GDM1 (cell line): ENCODE measurements at regions not wholly inside any gene's neighbourhood (a gene's known extent, or its start where the extent isn't known, plus 50 kb on each side); places are given as distances from the start of the nearest gene placed in this dataset.

Experiments used
- DNase-seq: peaks from one replicate; lab custom pipeline; 2025; lab: John Stamatoyannopoulos, UW

GRCh38 chr2:42871372-42871771 is 79.0 kb upstream of the HAAO start:
- DNase-seq, result no peak

DNA sequence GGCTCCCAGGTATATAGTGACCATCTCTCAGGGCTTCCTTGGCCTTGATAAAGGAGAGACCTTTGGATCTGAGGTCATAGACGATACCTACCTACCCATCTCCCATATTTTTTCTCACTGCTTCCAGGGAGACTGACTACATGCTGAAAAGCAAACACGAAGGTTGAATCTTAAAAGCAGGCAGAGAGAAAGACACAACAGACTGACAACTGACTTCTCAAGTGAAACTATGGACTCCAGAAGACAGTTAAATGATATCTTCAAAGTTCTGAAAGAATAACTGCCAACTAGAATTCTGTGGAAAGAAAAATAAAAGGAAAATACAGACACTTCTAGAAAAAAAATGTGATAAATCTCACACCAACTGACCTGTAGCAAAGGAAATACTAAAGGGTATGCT is 76.5 kb upstream of the HAAO start:
- DNase-seq, result no peak

DNA sequence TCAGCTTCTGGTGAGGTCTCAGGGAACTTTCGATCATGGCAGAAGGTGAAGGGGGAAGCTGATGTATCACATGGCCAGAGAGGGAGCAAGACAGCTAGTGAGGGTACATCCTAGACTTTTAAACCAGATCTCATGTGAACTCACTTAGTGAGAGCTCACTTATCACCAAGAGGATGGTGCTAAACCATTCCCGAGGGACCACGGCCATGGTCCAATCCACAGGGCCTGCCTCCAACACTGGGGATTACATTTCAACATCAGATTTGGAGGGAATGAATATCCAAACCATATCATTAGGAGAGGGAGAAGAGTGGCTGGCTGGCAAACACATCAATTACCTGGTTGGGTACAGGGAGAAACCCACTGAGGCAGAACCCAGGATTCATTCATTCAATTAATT is 75.7 kb upstream of the HAAO start:
- DNase-seq, result no peak

DNA sequence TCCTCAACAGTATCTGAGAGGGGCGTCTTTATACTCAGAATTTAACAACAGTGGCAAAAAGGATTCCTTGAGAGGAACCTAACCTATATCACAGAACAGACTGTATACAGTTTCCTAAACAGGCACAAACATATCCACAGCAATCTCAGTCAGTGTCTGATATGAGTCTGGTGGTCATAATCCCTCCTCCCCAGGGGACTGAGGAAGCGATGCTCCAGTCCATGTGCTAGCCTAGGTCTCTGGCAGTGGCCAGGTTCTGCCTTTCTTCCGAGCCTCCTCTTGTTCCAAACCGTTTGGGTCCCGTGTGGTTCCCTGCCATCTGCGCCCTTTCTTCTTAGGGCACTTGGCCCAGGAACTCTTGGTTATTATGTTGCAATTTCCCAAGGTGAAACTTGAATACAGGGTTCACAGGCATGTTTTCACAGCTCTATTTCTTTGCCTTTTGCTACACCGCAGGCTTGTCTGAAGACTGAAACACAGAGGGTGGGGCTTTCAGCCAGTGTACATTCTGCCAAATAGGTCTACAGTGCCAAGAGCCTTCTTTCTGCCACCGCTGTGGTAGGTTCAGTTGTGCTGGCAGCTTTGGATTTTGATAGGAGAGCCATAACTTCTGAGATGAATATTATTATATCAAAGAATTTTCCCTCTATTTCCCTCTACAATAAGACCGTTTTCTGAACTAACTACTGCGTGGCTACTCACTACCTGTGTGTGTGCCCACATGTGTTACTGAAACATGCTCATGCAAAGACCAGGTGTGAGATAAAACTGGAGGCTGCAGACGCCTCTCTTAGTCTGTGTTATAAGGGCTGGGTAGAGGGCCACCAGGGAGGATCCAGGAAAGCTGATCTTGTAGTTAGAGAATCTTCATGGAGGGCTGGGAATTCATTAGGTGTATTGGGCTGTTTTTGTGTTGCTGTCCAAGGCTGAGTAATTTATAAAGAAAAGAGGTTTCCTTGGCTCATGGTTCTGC is 75.0 kb upstream of the HAAO start:
- no peak for DNase-seq

DNA sequence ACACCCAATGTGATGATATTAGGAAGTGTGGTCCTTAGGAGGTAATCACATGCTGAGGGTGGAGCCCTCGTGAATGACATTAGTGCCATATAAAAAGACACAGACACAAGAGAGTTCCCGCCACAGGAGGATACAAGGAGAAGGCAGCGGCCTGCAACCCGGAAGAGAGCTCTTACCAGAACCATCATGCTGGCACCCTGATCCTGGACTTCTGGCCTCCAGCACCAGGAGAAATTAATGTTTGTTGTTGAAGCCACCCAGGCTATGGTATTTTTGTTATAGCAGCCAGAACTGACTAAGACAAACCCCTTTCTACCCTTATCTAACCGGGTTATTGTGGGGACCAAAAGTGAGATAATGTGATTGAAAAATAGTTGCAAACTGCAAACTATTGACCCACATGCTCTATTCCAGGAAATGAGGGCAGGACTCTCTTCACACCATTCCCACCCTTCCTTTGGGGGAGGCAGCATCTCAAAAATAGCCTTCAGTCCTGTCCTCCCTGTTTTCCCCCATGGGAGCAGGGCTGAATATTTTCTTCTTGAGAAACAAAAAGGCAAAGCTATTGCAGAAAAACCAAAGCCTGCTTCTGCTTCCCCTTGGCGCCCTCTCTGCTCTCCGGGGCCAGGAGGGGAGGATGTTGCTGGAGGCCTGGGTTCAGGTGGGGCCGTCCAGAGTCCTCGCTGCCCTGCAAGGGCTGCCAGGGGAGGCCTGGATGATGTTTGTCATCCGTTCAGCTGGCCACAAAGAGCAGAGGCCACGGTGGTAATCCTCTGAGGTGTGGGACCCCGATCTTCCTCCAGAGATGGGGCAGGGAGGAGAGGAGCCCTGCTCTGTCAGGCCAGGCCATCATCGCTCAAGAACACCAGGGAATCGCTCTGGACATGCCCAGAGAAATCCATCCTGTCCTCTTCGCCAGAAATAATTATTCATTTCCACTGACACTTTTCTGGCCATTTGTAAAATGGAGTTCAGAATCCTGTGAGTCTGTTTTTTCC is 73.8 kb upstream of the HAAO start:
- no peak for DNase-seq

DNA sequence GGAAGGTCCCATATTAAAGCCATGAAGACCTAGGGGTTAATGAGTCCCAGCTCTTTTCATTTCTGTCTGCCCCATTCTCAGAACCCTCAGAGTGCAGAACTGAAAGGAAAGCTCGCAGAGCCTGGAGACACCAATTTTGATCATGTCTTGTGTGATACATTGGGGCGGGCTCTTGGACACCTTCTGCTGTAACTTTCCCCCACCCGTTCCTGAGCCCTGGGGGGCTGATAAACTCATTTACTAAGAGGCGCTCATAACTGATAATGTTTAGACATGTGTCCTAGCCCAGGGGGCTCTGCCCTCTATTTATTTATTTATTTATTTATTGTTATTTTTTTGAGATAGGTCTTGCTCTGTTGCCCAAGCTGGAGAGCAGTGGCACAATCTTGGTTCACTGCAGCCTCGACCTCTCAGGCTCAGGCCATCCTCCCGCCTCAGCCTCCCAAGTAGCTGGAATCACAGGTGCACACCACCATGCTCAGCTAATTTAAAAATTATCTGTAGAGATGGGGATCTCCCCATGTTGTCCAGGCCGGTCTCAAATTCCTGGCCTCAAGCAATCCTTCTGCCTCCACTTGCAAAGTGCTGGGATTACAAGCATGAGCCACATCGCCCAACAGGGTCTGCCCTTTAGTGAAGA is 72.4 kb upstream of the HAAO start:
- DNase-seq, result no peak

- DNase-seq, result no peak
Observed at GRCh38 chr2:42864222-42864621, 71.8 kb upstream of the HAAO start.

DNA sequence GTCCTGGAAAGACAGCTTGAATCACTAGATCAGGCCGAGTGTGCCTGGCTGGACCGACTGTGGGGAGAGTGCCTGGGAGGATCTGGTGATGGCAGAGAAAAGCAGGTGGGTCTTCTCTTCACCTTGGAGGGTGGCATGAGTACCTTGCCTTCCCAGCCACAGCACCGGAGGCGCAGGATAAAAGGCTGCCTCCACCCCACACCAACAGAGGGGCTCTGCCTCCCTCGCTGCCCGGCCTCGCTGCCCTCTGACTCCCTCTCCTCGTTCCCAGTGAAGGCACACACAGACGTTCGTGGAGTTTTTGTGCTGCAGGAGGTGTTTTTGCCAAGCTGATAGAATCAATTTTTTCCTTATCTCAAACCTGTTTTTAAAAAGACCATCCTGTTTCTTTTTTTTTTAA is 71.4 kb upstream of the HAAO start:
- DNase-seq, result no peak

- DNase-seq, result no peak
Observed at GRCh38 chr2:42863320-42863719, 70.9 kb upstream of the HAAO start.

GRCh38 chr2:42862669-42863185 is 70.3 kb upstream of the HAAO start:
- DNase-seq, result no peak

DNA sequence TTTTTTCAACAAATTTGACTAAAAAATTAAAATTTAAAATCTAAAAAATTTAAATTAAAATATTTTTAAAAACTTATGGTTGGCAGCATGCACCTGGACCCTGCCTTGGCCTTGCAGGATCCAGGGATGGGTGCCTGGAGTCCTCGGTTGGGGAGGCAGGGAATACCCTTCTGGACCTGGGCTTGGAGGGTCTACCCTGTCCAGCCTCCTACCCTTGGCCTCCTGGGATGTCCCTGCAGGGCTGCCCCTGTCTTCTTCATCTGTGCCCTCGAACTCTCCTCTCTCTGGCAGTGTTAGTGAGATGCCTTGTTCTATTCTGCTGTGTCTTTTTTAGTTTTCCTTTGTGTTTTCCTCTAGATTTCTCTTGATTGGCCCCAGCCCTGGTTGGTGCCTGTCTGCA is 68.9 kb upstream of the HAAO start:
- DNase-seq, result no peak

- DNase-seq, result no peak
Observed at GRCh38 chr2:42860319-42861094, 68.1 kb upstream of the HAAO start.

GRCh38 chr2:42859791-42860190 is 67.4 kb upstream of the HAAO start:
- no peak for DNase-seq

DNA sequence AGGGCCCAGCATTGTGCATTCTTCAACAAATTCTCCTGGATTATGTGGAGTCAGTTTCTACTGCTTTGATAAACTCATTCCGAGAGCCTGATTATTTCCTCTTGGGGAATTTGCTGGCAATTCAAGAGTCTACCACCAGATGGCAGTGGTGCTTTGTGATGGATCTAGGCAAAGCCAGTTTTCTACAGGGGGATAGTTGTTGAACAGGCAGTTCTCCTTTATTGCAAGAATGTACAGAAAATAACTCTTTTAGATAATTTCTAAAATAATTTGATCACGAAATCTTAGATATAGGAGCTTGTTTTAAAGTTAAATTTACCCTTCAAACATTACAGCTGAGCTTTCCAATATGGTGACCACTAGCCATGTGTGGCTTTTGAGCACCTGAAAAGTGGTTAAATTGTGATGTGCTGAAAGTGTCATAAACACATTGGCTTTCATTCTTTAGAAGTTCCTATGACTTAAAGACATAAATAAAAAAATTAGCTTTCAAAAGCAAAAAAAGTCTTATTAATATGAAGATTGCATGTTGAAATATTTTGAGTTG is 66.7 kb upstream of the HAAO start:
- peak; percentile 55 for DNase-seq

DNA sequence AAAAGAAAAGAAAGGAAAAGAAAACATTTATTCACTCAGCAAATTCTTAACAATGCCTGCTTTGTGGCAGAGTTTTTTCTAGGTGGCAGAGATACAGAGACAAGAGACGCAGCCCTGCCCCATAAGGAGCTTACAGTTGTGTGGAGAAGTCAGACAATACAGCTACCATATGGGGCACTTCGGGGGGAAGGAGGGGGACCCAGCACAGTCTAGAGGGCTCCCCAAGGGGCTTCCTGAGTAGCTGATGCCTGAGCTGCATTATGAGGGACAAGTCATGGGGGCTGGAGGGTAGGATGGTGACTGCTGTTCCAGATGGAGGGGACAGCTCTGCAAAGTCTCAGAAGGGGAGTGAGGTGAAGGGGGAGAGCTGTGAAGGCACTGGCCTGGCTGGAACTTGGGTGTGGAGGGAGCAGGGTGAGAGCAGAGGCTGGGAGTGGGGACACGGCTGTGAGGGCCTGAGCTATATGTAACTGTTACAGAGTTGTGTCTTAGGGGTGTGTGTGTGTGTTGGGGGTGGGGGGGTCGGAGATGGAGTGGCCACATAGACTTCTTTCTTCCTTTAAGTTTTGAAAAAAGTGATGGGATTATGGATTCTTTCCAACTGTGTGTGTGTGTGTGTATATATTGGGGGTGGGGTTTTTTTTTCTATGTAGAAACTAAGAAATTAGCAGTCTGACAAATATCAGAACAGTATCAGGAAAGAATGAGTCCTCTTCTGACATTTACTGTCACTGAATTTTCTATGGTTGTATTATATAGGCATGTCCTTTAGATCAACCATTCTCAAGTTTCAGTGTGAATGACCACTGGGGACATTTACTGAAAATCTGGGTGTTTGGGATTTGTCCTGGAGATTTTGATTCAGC is 66.0 kb upstream of the HAAO start:
- no peak for DNase-seq

- DNase-seq, result no peak
Observed at GRCh38 chr2:42856891-42857632, 64.7 kb upstream of the HAAO start.

DNA sequence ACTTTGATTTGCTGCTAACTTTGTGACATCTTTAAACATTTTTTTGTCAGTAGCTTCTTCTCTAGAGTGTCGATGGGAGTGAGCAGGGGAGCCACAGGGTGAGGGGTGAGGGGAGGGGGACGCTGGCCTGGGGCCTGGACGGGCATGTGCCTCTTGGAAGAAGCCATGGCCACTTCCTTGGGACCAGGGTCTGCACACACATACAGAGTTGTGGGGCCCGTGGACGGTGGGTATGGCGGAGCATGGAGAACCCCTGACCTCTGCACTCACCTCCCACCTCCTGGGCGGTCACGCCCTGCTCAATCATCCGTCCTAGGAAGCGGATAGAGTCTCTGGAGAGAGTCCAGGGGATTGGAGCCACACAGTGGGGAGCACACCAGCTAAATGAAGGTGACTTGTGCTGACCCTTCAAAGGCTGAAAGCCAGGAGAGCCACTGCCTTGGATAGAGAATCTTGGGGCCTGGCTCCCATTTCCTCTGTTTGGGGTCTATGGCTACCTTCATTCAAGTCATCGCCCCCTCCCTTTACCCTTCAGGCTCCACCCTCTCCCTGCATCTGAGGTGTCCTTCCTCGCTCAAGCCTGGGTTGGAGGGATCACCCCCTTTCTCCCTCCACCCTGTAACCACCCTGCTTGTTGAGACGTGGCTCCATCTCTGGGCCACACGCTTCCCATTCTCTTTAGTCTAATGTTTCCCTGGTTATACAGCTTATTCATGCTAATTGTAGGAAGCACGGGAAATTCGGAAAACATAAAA is 63.9 kb upstream of the HAAO start:
- no peak for DNase-seq

GRCh38 chr2:42855221-42855970 is 63.0 kb upstream of the HAAO start:
- DNase-seq, result no peak
